ENCODE measurements at regions not wholly inside any gene's neighbourhood (a gene's known extent, or its start where the extent isn't known, plus 50 kb on each side); places are given as distances from the start of the nearest gene placed in this dataset.

DNA sequence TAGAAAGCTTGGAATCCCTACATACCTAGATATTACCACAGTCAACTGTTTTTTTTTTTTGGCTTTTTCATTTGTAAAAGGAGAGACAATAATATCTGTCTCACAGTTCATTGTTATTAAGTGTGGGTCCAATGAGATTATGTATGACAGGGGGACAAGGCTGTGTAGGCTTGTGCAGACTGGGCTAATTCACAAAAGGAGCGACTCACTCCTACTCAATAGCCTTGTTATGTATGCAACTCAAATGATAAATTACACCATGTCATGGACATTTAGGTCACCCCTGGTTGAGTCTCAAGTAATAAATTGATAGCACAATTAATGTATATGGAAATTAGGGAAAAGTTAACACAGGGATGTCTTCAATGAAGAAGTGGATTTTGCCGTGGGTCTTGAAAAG lies 208.2 kb upstream of the MAP3K7 start:
- Histone ChIP-seq H3K27ac (ENCODE audit: low read length) (no peak overlapping the region), H4K20me1 (ENCODE audit: insufficient read depth) (no peaks in the 10 kb centered on the region), H3K4me3 (ENCODE audit: low read length) (no peak overlapping the region), H3K9me2 (ENCODE audit: insufficient read depth, low read length) (no peaks in the 10 kb centered on the region), H3K36me3 (ENCODE audit: insufficient read depth, low read length) (no peaks in the 10 kb centered on the region), H2AFZ (ENCODE audit: low read depth, low read length) (no peak overlapping the region), H3K9me3 (ENCODE audit: low read length) (no peaks in the 10 kb centered on the region), H3K9ac (ENCODE audit: low read length) (no peak overlapping the region), H3K79me2 (replicated peaks; ENCODE audit: insufficient read depth, low read length) (no peaks in the 10 kb centered on the region), H3K27me3 (ENCODE audit: insufficient read depth, low read depth, low read length) (no peaks in the 10 kb centered on the region), H3F3A (ENCODE audit: insufficient read depth, low read length, poor library complexity, severe bottlenecking) (no peaks in the 10 kb centered on the region), H3K4me2 (ENCODE audit: low read length) (no peak overlapping the region)
- TF ChIP-seq RAD21 (conservative IDR thresholded peaks at IDR 0.05), result no peak
- TF ChIP-seq, protein P1, sequence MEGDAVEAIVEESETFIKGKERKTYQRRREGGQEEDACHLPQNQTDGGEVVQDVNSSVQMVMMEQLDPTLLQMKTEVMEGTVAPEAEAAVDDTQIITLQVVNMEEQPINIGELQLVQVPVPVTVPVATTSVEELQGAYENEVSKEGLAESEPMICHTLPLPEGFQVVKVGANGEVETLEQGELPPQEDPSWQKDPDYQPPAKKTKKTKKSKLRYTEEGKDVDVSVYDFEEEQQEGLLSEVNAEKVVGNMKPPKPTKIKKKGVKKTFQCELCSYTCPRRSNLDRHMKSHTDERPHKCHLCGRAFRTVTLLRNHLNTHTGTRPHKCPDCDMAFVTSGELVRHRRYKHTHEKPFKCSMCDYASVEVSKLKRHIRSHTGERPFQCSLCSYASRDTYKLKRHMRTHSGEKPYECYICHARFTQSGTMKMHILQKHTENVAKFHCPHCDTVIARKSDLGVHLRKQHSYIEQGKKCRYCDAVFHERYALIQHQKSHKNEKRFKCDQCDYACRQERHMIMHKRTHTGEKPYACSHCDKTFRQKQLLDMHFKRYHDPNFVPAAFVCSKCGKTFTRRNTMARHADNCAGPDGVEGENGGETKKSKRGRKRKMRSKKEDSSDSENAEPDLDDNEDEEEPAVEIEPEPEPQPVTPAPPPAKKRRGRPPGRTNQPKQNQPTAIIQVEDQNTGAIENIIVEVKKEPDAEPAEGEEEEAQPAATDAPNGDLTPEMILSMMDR (IDR thresholded peaks at IDR 0.05; ENCODE audit: poor library complexity, severe bottlenecking), result no peak
- TF ChIP-seq, protein P2, sequence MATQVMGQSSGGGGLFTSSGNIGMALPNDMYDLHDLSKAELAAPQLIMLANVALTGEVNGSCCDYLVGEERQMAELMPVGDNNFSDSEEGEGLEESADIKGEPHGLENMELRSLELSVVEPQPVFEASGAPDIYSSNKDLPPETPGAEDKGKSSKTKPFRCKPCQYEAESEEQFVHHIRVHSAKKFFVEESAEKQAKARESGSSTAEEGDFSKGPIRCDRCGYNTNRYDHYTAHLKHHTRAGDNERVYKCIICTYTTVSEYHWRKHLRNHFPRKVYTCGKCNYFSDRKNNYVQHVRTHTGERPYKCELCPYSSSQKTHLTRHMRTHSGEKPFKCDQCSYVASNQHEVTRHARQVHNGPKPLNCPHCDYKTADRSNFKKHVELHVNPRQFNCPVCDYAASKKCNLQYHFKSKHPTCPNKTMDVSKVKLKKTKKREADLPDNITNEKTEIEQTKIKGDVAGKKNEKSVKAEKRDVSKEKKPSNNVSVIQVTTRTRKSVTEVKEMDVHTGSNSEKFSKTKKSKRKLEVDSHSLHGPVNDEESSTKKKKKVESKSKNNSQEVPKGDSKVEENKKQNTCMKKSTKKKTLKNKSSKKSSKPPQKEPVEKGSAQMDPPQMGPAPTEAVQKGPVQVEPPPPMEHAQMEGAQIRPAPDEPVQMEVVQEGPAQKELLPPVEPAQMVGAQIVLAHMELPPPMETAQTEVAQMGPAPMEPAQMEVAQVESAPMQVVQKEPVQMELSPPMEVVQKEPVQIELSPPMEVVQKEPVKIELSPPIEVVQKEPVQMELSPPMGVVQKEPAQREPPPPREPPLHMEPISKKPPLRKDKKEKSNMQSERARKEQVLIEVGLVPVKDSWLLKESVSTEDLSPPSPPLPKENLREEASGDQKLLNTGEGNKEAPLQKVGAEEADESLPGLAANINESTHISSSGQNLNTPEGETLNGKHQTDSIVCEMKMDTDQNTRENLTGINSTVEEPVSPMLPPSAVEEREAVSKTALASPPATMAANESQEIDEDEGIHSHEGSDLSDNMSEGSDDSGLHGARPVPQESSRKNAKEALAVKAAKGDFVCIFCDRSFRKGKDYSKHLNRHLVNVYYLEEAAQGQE (IDR thresholded peaks at IDR 0.05; ENCODE audit: borderline replicate concordance), result no peak

DNA sequence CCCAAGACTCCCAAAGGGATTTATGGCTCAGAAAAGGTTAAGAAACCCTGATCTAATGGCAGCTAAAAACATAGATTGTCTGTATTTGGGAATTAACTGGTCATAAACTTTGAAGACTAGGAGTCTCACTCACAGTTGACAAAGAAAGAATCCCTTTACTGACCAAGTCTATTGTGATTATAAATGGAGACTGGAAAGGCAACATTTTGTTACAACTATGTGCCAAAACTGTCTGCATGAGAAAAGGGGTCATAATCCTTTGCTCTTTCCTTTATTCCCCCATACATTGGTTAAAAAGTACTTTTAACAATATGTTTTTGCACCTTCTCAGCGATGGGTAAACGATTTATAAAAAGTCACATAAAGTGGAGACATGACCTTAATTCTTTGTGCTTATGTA lies 206.9 kb upstream of the MAP3K7 start:
- Histone ChIP-seq H3K27me3 (ENCODE audit: insufficient read depth, low read depth, low read length) (no peaks in the 10 kb centered on the region), H2AFZ (ENCODE audit: low read depth, low read length) (no peak overlapping the region), H3F3A (ENCODE audit: insufficient read depth, low read length, poor library complexity, severe bottlenecking) (no peaks in the 10 kb centered on the region), H3K4me3 (ENCODE audit: low read length) (no peak overlapping the region), H4K20me1 (ENCODE audit: insufficient read depth) (no peaks in the 10 kb centered on the region), H3K36me3 (ENCODE audit: insufficient read depth, low read length) (no peaks in the 10 kb centered on the region), H3K27ac (ENCODE audit: low read length) (no peak overlapping the region), H3K9me2 (ENCODE audit: insufficient read depth, low read length) (no peaks in the 10 kb centered on the region), H3K4me2 (ENCODE audit: low read length) (no peak overlapping the region), H3K9ac (ENCODE audit: low read length) (no peak overlapping the region), H3K79me2 (replicated peaks; ENCODE audit: insufficient read depth, low read length) (no peaks in the 10 kb centered on the region), H3K9me3 (ENCODE audit: low read length) (no peaks in the 10 kb centered on the region)
- TF ChIP-seq EZH2 (IDR thresholded peaks at IDR 0.05; ENCODE audit: borderline replicate concordance, insufficient read depth, low read length, poor library complexity, severe bottlenecking), result no peak
- TF ChIP-seq POLR2AphosphoS5 (IDR thresholded peaks at IDR 0.05), result no peak
- no peak for TF ChIP-seq TAF1 (IDR thresholded peaks at IDR 0.05; ENCODE audit: low read depth)
- no peak for TF ChIP-seq SMC3 (conservative IDR thresholded peaks at IDR 0.05; ENCODE audit: poor library complexity)
- no peak for TF ChIP-seq MXI1 (conservative IDR thresholded peaks at IDR 0.05; ENCODE audit: poor library complexity, severe bottlenecking)
- TF ChIP-seq EP300 (conservative IDR thresholded peaks at IDR 0.05; ENCODE audit: poor library complexity, severe bottlenecking), result no peak
- TF ChIP-seq, protein P1 (IDR thresholded peaks at IDR 0.05; ENCODE audit: poor library complexity, severe bottlenecking), result no peak
- TF ChIP-seq, protein P2 (IDR thresholded peaks at IDR 0.05; ENCODE audit: borderline replicate concordance), result no peak
- TF ChIP-seq RAD21 (conservative IDR thresholded peaks at IDR 0.05), result no peak
